ENCODE measurements at regions not wholly inside any gene's neighbourhood (a gene's known extent, or its start where the extent isn't known, plus 50 kb on each side); places are given as distances from the start of the nearest gene placed in this dataset.

- DNase-seq (ENCODE audit: low read depth) = no peak
Observed at GRCh38 chr17:33778505-33779233, 476.4 kb upstream of the CCL2 start.

GRCh38 chr17:33779234-33779591 is 475.9 kb upstream of the CCL2 start:
- peak; percentile 9 for DNase-seq (ENCODE audit: low read depth)

- DNase-seq (ENCODE audit: low read depth) = no peak
Observed at GRCh38 chr17:33785281-33785680, 469.8 kb upstream of the CCL2 start.

- no peak for DNase-seq (ENCODE audit: low read depth)
Observed at GRCh38 chr17:33786478-33786877, 468.6 kb upstream of the CCL2 start.

- no peak for DNase-seq (ENCODE audit: low read depth)
Observed at GRCh38 chr17:33789658-33790057, 465.4 kb upstream of the CCL2 start.

- no peak for DNase-seq (ENCODE audit: low read depth)
Observed at GRCh38 chr17:33797181-33797580, 457.9 kb upstream of the CCL2 start.

- no peak for DNase-seq (ENCODE audit: low read depth)
Observed at GRCh38 chr17:33798308-33798707, 456.8 kb upstream of the CCL2 start.

GRCh38 chr17:33802349-33803198 is 452.5 kb upstream of the CCL2 start:
- no peak for DNase-seq (ENCODE audit: low read depth)

- DNase-seq (ENCODE audit: low read depth) = no peak
Observed at GRCh38 chr17:33803199-33803685, 451.8 kb upstream of the CCL2 start.

- no peak for DNase-seq (ENCODE audit: low read depth)
Observed at GRCh38 chr17:33803686-33804085, 451.4 kb upstream of the CCL2 start.

GRCh38 chr17:33804401-33804800 is 450.7 kb upstream of the CCL2 start:
- no peak for DNase-seq (ENCODE audit: low read depth)

GRCh38 chr17:33806631-33807030 is 448.5 kb upstream of the CCL2 start:
- no peak for DNase-seq (ENCODE audit: low read depth)

GRCh38 chr17:33809748-33810147 is 445.3 kb upstream of the CCL2 start:
- no peak for DNase-seq (ENCODE audit: low read depth)

- DNase-seq (ENCODE audit: low read depth) = no peak
Observed at GRCh38 chr17:33811004-33811760, 443.9 kb upstream of the CCL2 start.

GRCh38 chr17:33811984-33812577 is 443.0 kb upstream of the CCL2 start:
- no peak for DNase-seq (ENCODE audit: low read depth)

GRCh38 chr17:33814852-33815251 is 440.2 kb upstream of the CCL2 start:
- DNase-seq (ENCODE audit: low read depth) = no peak

- DNase-seq (ENCODE audit: low read depth) = no peak
Observed at GRCh38 chr17:33816036-33816435, 439.0 kb upstream of the CCL2 start.

GRCh38 chr17:33816842-33817617 is 438.1 kb upstream of the CCL2 start:
- DNase-seq (ENCODE audit: low read depth) = no peak

- DNase-seq (ENCODE audit: low read depth) = no peak
Observed at GRCh38 chr17:33819539-33819938, 435.5 kb upstream of the CCL2 start.

- DNase-seq (ENCODE audit: low read depth) = no peak
Observed at GRCh38 chr17:33832262-33832661, 422.8 kb upstream of the CCL2 start.

- no peak for DNase-seq (ENCODE audit: low read depth)
Observed at GRCh38 chr17:33837281-33837680, 417.8 kb upstream of the CCL2 start.

Data from activated T-cell treated with anti-CD3 and anti-CD28 coated beads for 1 hour (primary cell).